SJSA1 (cell line): ENCODE measurements at regions not wholly inside any gene's neighbourhood (a gene's known extent, or its start where the extent isn't known, plus 50 kb on each side); places are given as distances from the start of the nearest gene placed in this dataset.

Source experiments
- DNase-seq, 2 experiments: peaks; one replicate each; pipeline ENCODE4 v3.0.0-alpha.2; 2015 to 2020; ENCODE audit warnings: low spot score in 2 of 2, low read depth in 1 of 2
- H3K27ac ChIP-seq: fragments of 250-450 bp; sonication (Bioruptor Pico); 2 replicates; pipeline ENCODE4 v1.5.1; 2020; ENCODE audit warnings: mild to moderate bottlenecking, moderate library complexity
- H3K27me3 ChIP-seq: fragments of 250-450 bp; sonication (Bioruptor Pico); replicated peaks from 2 replicates; pipeline ENCODE4 v1.5.1; 2020; ENCODE audit warnings: mild to moderate bottlenecking, moderate library complexity
- H3K36me3 ChIP-seq: fragments of 250-450 bp; sonication (Bioruptor Pico); 2 replicates; pipeline ENCODE4 v1.5.1; 2020; ENCODE audit warnings: mild to moderate bottlenecking
- H3K4me1 ChIP-seq: fragments of 250-450 bp; sonication (Bioruptor Pico); replicated peaks from 2 replicates; pipeline ENCODE4 v1.6.1; 2021; ENCODE audit warnings: mild to moderate bottlenecking
- H3K4me3 ChIP-seq: fragments of 250-450 bp; sonication (Bioruptor Pico); 2 replicates; pipeline ENCODE4 v1.5.1; 2020; ENCODE audit warnings: mild to moderate bottlenecking
- H3K9me3 ChIP-seq: fragments of 250-450 bp; sonication (Bioruptor Pico); replicated peaks from 2 replicates; pipeline ENCODE4 v1.5.1; 2020; ENCODE audit warnings: mild to moderate bottlenecking

DNA sequence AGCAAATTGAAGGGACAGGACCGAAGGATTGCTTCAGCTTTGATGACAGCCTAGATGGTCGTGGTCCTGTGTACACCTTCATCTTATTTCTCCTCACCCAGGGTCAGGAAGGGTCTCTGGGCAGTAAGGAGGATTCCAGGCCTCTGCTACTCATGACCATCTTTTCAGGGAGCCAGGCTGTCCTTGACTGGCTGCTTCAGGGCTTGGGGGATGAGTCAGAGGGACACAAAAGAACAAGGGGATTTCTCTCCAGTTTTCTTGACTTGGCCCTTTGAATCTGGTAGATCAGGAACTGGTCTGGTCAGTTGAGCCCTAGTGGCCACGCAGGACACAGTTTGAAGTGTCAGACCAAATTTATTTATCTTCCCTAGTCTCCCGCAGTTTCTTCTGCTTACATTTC, 402.1 kb upstream of the CHD6 start:
- H3K9me3 ChIP-seq: peaks cover 5% of the 10 kb centered on the region
- no peaks in the 10 kb centered on the region for H3K4me1 ChIP-seq
- no peak overlapping the region for H3K4me3 ChIP-seq
- DNase-seq: no peak
- no peaks in the 10 kb centered on the region for H3K27me3 ChIP-seq
- no peak overlapping the region for H3K27ac ChIP-seq
- no peaks in the 10 kb centered on the region for H3K36me3 ChIP-seq

DNA sequence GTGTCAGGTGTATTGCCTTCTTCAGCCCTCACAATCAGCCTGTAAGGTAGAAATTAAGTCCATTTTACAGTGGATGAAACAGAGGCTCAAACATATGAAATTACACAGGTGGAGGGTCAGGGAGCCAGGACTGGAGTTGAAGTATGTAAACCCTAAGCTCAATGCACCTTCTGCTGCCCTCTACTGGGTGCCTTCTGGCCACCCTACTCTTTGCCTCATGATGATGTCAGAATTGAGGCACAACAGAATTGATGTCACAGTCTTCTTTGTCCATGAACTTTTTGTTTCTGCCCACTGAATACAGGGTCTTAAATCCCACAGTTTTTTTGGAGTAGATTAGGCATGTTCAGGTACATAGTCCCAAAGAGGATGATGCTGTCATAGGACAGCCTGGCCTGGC, 400.8 kb upstream of the CHD6 start:
- DNase-seq: no peak
- Histone ChIP-seq H3K36me3 (no peaks in the 10 kb centered on the region), H3K4me3 (no peak overlapping the region), H3K9me3 (peaks cover under 1% of the 10 kb centered on the region), H3K4me1 (no peaks in the 10 kb centered on the region), H3K27ac (no peak overlapping the region), H3K27me3 (no peaks in the 10 kb centered on the region)

DNA sequence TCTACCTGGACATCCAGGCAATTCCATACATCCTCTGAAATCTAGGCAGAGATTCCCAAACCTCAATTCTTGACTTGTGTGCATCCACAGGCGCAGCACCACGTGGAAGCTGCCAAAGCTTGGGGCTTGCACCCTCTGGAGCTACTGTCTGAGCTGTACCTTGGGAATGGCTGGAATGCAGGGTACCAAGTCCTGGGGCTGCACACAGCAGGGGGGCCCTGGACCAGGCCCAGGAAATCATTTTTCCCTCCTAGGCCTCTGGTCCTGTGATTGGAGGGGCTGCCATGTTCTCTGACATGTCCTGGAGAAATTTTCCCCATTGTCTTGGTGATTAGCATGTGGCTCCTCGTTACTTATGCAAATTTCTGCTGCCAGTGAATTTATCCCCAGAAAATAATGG, 391.9 kb upstream of the CHD6 start:
- Histone ChIP-seq H3K4me1 (no peaks in the 10 kb centered on the region), H3K27me3 (no peaks in the 10 kb centered on the region), H3K27ac (no peak overlapping the region), H3K36me3 (no peaks in the 10 kb centered on the region), H3K9me3 (0 out of 2 replicates have a peak, but pooled peaks cover 2% of the 10 kb centered on the region), H3K4me3 (no peak overlapping the region)
- no peak for DNase-seq

DNA sequence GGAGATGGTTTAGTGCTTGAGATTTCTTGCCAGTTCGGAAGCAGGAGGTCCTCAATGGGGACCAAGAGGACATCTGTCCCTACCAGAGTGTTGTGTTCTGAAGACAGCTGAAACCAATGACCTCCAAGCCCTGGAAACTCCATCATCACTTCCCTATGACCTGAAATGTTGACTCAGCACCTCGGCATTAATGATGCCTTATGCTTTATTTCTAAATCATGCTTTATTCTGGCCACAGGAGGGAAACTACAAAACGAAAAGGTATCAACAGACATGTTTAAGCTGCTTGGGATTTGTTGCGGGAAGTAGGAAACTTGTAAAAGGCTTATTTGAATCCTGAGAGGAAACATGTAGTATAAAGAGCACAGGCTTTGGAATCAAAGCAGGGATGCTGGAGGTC, 389.1 kb upstream of the CHD6 start:
- Histone ChIP-seq H3K4me3 (no peak overlapping the region), H3K9me3 (0 out of 2 replicates have a peak, but pooled peaks cover 2% of the 10 kb centered on the region), H3K36me3 (no peaks in the 10 kb centered on the region), H3K27me3 (no peaks in the 10 kb centered on the region), H3K4me1 (no peaks in the 10 kb centered on the region), H3K27ac (no peak overlapping the region)
- DNase-seq: no peak

DNA sequence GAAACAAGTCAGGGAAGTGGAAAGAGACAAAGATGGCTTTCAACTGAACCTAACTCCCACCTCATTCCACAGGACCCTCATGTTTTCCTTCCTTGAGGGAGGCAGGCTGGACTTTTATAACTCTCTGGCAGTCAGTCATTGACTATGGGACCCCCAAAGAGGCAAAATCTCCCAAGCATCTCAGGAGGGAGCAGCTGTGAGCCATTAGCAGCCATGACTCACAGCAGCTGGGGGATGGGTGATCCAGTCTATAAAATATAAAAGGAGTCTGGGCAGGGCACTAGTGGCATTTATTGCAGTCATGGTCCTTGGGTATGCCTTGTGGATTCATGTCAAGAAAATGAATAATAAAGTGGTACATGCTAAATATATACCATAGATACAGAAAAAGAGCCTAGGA, 387.0 kb upstream of the CHD6 start:
- Histone ChIP-seq H3K4me3 (no peak overlapping the region), H3K27me3 (no peaks in the 10 kb centered on the region), H3K9me3 (0 out of 2 replicates have a peak, but pooled peaks cover 2% of the 10 kb centered on the region), H3K36me3 (no peaks in the 10 kb centered on the region), H3K4me1 (no peaks in the 10 kb centered on the region), H3K27ac (no peak overlapping the region)
- DNase-seq: no peak

DNA sequence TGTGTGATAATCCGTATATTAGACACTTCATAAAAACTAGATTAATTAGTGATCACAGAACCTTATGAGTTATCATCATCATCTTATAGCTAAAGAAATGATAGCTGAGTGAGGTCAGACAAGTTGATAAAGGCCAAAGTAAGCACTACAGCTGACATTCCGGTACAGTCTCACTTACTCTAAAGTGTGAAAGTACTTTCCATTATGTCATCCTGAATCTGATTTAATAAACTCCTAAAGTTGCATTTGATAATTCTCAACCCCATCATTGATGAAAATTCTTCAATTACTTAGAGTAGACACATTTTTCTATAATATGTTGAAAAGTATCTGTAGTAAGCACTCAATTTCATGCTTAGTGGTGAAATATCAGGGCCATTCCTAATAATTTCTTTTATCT, 385.2 kb upstream of the CHD6 start:
- Histone ChIP-seq H3K27ac (no peak overlapping the region), H3K4me1 (no peaks in the 10 kb centered on the region), H3K9me3 (peaks cover 3% of the 10 kb centered on the region; the same call in 1 of the 2 replicates), H3K36me3 (no peaks in the 10 kb centered on the region), H3K27me3 (no peaks in the 10 kb centered on the region), H3K4me3 (no peak overlapping the region)
- no peak for DNase-seq

DNA sequence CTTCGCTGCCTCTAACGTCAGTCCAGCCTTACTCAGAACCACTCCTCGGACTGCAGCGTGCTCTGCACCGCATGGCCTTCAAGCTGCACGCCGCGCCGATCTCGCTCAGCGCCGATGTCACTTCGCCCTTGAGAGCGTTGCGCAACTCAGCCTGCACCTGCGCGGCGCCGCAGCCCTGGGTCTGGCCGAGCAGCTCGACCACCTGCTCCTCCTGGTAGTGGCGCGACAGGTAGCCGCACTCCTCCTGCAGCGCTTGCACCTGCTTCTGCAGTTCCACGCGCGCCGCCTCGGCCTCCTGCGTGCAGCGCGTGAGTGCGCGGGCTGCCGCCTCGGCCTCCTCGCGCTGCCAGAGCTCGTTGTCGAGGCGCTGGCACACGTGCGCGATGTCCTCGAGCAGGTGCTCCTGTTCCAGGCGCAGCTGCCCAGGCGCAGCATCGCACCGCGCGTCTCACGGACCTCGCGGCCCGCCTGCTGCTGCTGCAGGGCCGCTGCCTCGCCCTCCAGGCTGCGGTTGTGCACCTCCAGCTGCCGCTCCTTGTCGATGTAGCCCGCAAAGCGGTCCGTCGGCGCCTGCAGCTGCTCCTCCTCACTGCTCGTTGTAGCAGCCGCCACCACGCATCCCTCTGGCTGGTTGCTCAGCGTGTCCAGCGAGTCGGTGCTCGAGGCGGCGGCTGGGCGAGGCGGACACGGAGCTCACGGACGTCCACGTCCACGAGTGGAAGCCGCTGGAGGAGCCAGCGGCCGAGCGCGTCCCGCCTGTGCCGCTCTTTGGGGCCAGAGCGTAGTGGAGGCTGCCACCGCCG, 380.6 kb upstream of the CHD6 start:
- Histone ChIP-seq H3K4me1 (no peaks in the 10 kb centered on the region), H3K9me3 (peaks cover 3% of the 10 kb centered on the region; the same call in 1 of the 2 replicates), H3K27ac (no peak overlapping the region), H3K4me3 (no peak overlapping the region), H3K36me3 (no peaks in the 10 kb centered on the region), H3K27me3 (no peaks in the 10 kb centered on the region)
- no peak for DNase-seq

DNA sequence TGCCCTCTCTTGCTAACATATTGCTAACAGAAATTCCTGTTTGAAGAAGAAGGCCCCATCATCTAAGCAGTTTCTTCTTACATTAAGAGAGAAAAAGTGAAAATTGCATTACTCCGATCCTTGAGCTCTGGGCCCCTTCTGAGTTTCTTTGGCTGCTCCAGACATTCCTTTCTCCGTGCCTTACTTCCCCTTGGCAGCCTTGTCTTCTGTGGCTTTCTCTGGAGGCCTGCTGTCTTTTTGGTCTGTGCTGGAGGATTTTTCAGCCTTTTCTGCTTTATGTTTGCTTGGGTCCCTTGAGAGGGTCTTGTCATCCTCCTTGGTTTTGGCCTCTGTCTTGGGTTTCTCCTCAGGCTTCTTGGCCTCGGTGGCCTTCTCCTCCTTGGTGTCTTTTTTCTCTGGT, 378.8 kb upstream of the CHD6 start:
- peaks cover 3% of the 10 kb centered on the region; the same call in 1 of the 2 replicates for H3K9me3 ChIP-seq
- H3K4me1 ChIP-seq: no peaks in the 10 kb centered on the region
- no peaks in the 10 kb centered on the region for H3K27me3 ChIP-seq
- H3K36me3 ChIP-seq: no peaks in the 10 kb centered on the region
- DNase-seq: no peak
- no peak overlapping the region for H3K4me3 ChIP-seq
- H3K27ac ChIP-seq: no peak overlapping the region

DNA sequence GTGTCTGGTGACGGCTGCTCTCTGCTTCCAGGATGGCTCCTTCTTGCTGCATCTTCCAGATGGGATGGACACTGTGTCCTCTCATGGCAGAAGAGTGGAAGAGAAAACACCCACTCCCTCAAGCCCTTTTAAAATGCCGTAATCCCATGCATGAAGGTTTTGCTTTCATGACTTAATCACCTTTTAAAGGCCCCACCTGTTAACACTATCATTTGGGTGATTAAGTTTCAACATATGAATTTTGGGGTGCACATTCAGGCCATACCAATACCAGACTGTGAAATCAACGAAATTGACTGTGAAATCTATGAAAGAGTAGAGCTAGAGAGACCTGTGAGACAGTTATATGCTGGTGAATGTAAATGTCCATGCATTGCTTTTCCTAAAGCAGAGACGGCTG, 374.3 kb upstream of the CHD6 start:
- no peaks in the 10 kb centered on the region for H3K9me3 ChIP-seq
- H3K4me3 ChIP-seq: no peak overlapping the region
- no peak for DNase-seq
- H3K36me3 ChIP-seq: no peaks in the 10 kb centered on the region
- H3K27me3 ChIP-seq: no peaks in the 10 kb centered on the region
- no peaks in the 10 kb centered on the region for H3K4me1 ChIP-seq
- H3K27ac ChIP-seq: no peak overlapping the region

DNA sequence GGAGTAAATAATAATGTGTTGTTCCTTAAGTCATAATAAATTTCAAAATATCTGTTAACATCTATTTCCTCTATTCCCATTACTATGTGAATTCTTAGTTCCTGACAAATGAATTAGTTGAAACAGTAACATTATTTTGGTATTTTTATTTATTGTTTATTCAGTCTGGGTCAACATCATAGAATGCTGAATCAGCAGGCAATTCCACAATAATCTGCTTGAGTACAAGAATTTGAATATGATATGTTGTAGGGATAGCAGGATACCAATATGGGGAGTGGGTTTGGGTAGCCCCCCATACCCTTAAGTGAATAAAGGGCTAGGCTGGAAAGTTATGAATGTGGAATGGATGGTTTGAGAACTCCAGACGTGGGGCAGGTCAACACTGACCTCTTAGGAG, 373.2 kb upstream of the CHD6 start:
- DNase-seq: no peak
- Histone ChIP-seq H3K4me3 (no peak overlapping the region), H3K36me3 (no peaks in the 10 kb centered on the region), H3K4me1 (no peaks in the 10 kb centered on the region), H3K9me3 (no peaks in the 10 kb centered on the region), H3K27ac (no peak overlapping the region), H3K27me3 (no peaks in the 10 kb centered on the region)

DNA sequence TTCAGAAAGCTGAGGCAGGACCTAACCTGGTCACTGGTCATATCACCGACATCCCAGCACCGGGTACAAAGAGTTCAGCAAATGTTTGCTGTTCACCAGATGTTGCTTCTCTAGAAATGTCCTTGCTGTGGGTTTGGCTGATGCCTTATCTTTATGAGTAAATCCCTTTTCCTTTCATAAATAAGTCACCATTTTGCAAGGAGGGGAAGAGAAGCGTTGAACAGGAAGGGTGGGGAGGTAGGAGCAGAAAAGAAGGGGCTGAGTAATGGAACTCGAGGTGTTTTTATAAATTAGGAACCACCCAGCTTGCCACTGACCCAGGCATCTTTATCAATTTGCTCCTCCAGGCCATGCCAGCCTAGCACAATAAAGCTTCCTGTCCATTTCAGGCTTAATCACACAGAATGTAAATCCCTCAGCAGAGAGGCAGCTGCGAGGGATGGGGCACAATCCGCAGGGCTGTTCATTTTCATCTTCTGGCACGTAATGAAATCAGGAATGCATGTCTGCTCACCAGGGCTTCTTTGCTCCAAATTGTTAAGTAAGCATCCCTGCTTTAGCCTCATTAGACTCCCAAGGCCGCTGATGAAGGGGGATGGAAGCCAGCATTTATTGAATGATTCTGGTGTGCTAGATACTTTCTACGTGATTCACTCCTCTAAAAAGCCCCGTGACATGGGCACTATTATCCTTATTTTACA, 371.9 kb upstream of the CHD6 start:
- H3K36me3 ChIP-seq: no peaks in the 10 kb centered on the region
- no peaks in the 10 kb centered on the region for H3K4me1 ChIP-seq
- no peak overlapping the region for H3K27ac ChIP-seq
- H3K27me3 ChIP-seq: no peaks in the 10 kb centered on the region
- no peak overlapping the region for H3K4me3 ChIP-seq
- H3K9me3 ChIP-seq: no peaks in the 10 kb centered on the region
- DNase-seq: no peak

DNA sequence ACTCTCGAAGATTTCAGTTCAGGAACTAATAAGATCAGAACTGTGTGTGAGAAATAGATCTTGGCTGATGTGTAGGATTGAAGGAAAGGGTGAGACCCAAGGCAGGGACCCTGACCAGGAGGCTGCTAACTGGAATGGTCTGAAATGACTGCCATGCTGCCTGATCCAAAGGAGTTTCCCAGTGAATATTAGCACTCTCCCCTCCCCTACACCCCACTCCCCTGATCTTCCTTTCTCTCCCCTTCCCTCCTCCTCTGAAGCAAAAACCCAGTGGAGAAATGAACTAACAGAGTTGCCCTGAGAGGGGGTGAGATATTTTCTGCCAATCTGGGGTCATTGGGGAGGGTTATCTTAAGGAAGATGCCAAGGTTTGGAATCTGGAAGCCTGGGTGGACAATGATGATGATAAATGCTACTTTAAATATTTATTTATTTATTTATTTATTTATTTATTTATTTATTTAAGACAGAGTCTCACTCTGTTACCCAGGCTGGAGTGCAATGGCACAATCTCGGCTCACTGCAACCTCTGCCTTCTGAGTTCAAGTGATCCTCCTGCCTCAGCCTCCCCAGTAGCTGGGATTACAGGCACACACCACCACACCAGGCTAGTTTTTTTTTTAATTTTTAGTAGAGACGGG, 371.0 kb upstream of the CHD6 start:
- no peak for DNase-seq
- H3K4me3 ChIP-seq: no peak overlapping the region
- no peaks in the 10 kb centered on the region for H3K36me3 ChIP-seq
- no peaks in the 10 kb centered on the region for H3K9me3 ChIP-seq
- no peaks in the 10 kb centered on the region for H3K4me1 ChIP-seq
- no peak overlapping the region for H3K27ac ChIP-seq
- no peaks in the 10 kb centered on the region for H3K27me3 ChIP-seq

DNA sequence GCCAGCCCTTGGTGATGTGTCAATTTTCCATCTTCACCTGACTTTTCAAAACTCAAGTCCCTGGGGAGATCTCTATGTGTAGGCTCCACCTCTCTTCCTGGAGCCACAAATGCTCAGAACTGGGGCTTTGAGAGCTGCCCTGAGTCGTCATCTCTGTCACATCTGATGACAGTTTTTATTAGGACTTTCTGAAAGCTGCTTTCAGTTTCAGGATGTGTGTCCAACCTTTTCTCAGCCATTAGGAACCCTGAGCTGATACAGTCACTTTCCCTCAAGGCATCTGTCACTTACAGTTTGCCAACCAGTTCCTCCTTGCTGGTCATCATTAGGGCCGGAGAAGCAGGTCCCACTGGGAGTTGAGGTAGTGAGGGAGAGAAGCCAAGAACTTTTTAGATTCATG, 365.9 kb upstream of the CHD6 start:
- Histone ChIP-seq H3K9me3 (no peaks in the 10 kb centered on the region; the same call in 1 of the 2 replicates), H3K27me3 (no peaks in the 10 kb centered on the region), H3K27ac (no peak overlapping the region)

DNA sequence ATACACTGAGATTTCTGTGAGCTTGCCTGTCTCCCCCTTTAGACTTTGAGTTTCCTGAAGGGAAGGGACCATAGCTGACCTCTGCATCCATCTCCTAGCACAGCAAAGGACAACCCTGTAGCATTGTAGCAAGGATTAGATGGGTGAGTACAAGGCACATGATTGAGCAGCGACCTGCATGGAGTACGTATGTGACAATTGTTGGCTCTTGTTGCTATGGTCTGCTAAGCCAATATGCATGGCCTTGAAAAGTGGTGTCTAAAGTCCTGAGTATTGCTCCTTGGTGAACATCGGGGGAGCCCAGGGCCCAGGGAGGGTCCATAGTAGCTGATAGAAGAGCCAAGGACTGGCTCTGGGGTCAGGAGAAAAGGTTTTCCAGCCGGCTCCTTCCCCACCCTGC, 365.0 kb upstream of the CHD6 start:
- no peaks in the 10 kb centered on the region for H3K27me3 ChIP-seq
- H3K9me3 ChIP-seq: no peaks in the 10 kb centered on the region; the same call in 1 of the 2 replicates
- no peak overlapping the region for H3K27ac ChIP-seq
- H3K4me1 ChIP-seq: no peaks in the 10 kb centered on the region
- H3K36me3 ChIP-seq: no peaks in the 10 kb centered on the region
- DNase-seq: no peak
- no peak overlapping the region for H3K4me3 ChIP-seq

More for the DNA sequence above, 365.9 kb upstream of the CHD6 start:
- no peak for DNase-seq
- H3K4me1 ChIP-seq: no peaks in the 10 kb centered on the region
- H3K36me3 ChIP-seq: no peaks in the 10 kb centered on the region
- no peak overlapping the region for H3K4me3 ChIP-seq
